GM18867 (cell line): ENCODE measurements at regions not wholly inside any gene's neighbourhood (a gene's known extent, or its start where the extent isn't known, plus 50 kb on each side); places are given as distances from the start of the nearest gene placed in this dataset.
"Not testable (repeated sequence)": the region's sequence is repeated elsewhere in the genome, so short reads cannot be mapped to it uniquely, and the experiment has no call there.

Experiments
- ATAC-seq: cut with Tn5 transposase; IDR thresholded peaks from one replicate; pipeline ENCODE4 v1.9.1; 2021; ENCODE audit warnings: mild to moderate bottlenecking, moderate library complexity; ENCODE audit not compliant: unreplicated experiment

GRCh38 chr13:71018544-71018943 is 848.5 kb downstream of the DACH1 start:
- ATAC-seq, result peak; percentile 34

GRCh38 chr13:71017607-71018006 is 849.4 kb downstream of the DACH1 start:
- no peak for ATAC-seq

- no peak for ATAC-seq
These were observed 851.5 kb downstream of the DACH1 start for GRCh38 chr13:71015516-71015915.

- ATAC-seq, result no peak
These were observed 852.0 kb downstream of the DACH1 start for GRCh38 chr13:71015021-71015420.

- ATAC-seq, result no peak
These were observed 861.1 kb downstream of the DACH1 start for GRCh38 chr13:71005919-71006318.

GRCh38 chr13:70995338-70995737 is 871.7 kb downstream of the DACH1 start:
- no peak for ATAC-seq

- ATAC-seq, result no peak
These were observed 872.8 kb downstream of the DACH1 start for GRCh38 chr13:70994191-70994590.

GRCh38 chr13:70987043-70987442 is 878.8 kb upstream of the KLHL1 start:
- ATAC-seq, result no peak

- ATAC-seq, result no peak
These were observed 877.1 kb upstream of the KLHL1 start for GRCh38 chr13:70985371-70985770.

GRCh38 chr13:70981219-70981618 is 873.0 kb upstream of the KLHL1 start:
- ATAC-seq, result not testable (repeated sequence)

GRCh38 chr13:70969321-70969720 is 861.1 kb upstream of the KLHL1 start:
- no peak for ATAC-seq

- ATAC-seq, result no peak
These were observed 859.3 kb upstream of the KLHL1 start for GRCh38 chr13:70967564-70967963.

- peak; percentile 47 for ATAC-seq
These were observed 856.6 kb upstream of the KLHL1 start for GRCh38 chr13:70964874-70965273.

- ATAC-seq, result no peak
These were observed 855.9 kb upstream of the KLHL1 start for GRCh38 chr13:70964124-70964523.

- peak; percentile 75 for ATAC-seq
These were observed 852.7 kb upstream of the KLHL1 start for GRCh38 chr13:70960841-70961443.

GRCh38 chr13:70959035-70959775 is 851.0 kb upstream of the KLHL1 start:
- ATAC-seq, result no peak

- no peak for ATAC-seq
These were observed 847.6 kb upstream of the KLHL1 start for GRCh38 chr13:70955887-70956286.

GRCh38 chr13:70950664-70951063 is 842.4 kb upstream of the KLHL1 start:
- no peak for ATAC-seq

GRCh38 chr13:70945506-70945905 is 837.3 kb upstream of the KLHL1 start:
- no peak for ATAC-seq

GRCh38 chr13:70941454-70941853 is 833.2 kb upstream of the KLHL1 start:
- no peak for ATAC-seq

- no peak for ATAC-seq
These were observed 830.2 kb upstream of the KLHL1 start for GRCh38 chr13:70938462-70938861.

- no peak for ATAC-seq
These were observed 824.3 kb upstream of the KLHL1 start for GRCh38 chr13:70932511-70932910.
